ENCODE measurements at regions not wholly inside any gene's neighbourhood (a gene's known extent, or its start where the extent isn't known, plus 50 kb on each side); places are given as distances from the start of the nearest gene placed in this dataset.

DNA sequence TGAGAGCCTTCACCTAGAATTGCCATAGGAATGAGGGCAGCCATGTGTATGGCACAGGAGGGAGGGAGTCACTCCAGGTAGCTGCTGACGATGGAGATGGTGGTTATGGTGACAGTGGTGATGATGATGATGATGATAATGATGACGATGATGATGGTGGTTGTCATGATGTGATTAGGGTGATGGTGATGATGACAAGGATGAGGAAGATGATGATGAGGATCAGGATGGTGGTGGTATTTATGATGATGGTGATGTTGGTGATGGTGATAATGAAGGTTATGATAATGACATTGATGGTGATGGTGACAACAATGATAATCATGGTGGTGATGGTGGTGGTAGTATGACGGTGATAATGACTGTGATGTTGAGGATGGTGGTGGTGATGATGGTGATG lies 1130.5 kb downstream of the BRD1 start:
- TF ChIP-seq, protein P1, sequence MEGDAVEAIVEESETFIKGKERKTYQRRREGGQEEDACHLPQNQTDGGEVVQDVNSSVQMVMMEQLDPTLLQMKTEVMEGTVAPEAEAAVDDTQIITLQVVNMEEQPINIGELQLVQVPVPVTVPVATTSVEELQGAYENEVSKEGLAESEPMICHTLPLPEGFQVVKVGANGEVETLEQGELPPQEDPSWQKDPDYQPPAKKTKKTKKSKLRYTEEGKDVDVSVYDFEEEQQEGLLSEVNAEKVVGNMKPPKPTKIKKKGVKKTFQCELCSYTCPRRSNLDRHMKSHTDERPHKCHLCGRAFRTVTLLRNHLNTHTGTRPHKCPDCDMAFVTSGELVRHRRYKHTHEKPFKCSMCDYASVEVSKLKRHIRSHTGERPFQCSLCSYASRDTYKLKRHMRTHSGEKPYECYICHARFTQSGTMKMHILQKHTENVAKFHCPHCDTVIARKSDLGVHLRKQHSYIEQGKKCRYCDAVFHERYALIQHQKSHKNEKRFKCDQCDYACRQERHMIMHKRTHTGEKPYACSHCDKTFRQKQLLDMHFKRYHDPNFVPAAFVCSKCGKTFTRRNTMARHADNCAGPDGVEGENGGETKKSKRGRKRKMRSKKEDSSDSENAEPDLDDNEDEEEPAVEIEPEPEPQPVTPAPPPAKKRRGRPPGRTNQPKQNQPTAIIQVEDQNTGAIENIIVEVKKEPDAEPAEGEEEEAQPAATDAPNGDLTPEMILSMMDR (IDR thresholded peaks at IDR 0.05; ENCODE audit: low read depth, low read length, missing control alignments), result no peak
- DNase-seq (ENCODE audit: extremely low read depth, low read depth), result no peak
- H3K4me3 ChIP-seq (replicated peaks; ENCODE audit: low read depth, low read length), result no peak overlapping the region

DNA sequence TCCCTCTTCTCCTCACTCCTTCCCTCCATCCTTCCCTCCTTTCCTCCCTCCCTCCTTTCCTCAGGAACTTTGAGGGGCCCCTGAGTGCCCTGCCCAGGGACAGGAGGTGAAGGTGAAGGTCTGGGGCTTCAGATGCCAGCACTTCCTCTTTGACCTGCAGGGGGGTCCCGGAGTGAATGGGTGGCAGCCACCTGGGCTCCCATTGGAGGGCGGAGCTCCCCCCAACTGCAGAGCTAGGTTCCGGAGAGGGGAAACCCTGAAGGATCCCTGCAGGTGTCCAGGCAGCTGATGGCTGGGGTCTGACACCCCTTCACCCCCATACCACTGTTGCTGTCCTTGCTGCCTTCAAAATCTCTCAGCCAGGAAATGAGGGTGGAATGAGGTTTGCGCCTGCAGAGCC lies 1131.3 kb downstream of the BRD1 start:
- no peak overlapping the region for H3K4me3 ChIP-seq (replicated peaks; ENCODE audit: low read depth, low read length)
- TF ChIP-seq, protein P1 (IDR thresholded peaks at IDR 0.05; ENCODE audit: low read depth, low read length, missing control alignments), result no peak

DNA sequence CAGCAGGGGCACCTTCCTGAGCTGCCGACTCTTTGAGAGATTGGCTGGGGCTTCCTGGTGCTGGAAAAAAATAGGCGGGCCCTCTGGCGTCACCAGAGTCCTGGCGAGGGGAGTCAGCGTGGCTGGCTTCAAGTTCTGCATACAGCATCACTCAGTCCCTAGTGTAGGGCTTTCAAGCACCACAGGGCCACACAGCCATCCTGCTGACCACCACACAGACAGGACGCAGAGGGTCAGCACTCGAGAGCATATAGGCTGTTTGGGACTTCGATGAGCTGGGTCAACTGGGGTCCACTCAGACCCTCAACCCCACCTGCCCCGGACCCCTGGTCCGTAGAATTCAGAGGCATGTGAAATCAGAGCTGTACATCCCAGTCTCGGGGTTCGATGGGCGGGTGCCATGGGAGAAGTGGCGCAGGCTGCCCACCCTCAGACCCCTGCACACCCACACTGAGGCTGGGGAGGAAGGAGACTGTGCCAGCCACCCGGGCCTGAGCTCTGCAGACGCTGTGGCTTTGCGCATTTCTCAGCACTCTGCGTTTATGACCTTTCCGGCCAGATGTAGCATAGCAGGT lies 1131.9 kb downstream of the BRD1 start:
- TF ChIP-seq, protein P1 (IDR thresholded peaks at IDR 0.05; ENCODE audit: low read depth, low read length, missing control alignments), result no peak

More for the DNA sequence above, 1131.3 kb downstream of the BRD1 start:
- DNase-seq (ENCODE audit: extremely low read depth, low read depth), result no peak

DNA sequence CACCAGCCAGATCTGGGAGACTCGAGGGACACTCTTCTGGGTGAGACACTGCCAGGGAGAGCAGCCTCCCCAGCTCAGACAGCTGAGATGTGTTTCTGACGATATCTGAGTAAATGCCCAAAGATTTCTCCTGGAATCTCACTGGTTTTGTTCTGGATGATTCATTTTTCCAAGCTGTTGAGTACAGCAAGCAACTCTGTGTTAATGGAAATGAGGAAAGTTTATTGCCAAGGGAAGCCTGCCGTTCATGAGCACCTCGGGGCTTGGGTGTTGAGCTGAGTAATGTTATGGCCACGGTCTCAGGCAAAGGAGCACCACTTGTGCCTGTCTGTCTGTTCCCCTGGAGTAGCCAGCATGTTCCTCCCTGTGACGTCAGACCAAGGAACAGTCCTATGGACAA lies 1132.4 kb downstream of the BRD1 start:
- DNase-seq (ENCODE audit: extremely low read depth, low read depth), result no peak
- no peak overlapping the region for H3K4me3 ChIP-seq (replicated peaks; ENCODE audit: low read depth, low read length)
- TF ChIP-seq, protein P1 (IDR thresholded peaks at IDR 0.05; ENCODE audit: low read depth, low read length, missing control alignments), result no peak

More for the DNA sequence above, 1131.9 kb downstream of the BRD1 start:
- no peak for DNase-seq (ENCODE audit: extremely low read depth, low read depth)
- H3K4me3 ChIP-seq (replicated peaks; ENCODE audit: low read depth, low read length), result no peak overlapping the region

DNA sequence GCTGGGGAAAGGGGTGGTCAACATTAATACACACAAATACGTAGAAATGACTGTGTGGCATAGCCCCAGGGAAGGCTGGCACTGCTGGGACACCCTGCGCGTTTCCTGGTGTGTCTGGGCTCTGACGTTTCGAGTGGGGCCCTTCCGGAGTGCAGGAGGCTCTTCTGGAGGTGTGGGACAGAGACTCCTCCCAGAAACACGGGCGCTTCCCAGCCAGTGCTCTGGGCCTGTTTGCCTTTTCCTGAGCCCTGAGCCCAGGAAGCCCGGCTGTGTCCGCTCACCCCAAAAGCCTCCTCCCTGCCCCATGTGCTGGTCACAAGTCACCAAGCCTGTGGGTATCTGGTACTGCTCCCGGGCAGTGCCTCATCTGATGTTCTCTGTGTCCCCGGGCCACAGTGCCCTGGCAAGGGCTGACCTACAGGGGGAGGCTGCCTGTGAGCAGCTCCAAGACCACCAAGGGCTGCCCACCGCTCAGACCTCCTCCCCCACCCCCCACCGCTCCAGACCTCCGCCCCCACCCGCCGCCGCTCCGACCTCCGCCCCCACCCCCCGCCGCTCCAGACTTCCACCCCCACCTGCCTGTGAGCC lies 1133.3 kb downstream of the BRD1 start:
- no peak for DNase-seq (ENCODE audit: extremely low read depth, low read depth)
- TF ChIP-seq, protein P1 (IDR thresholded peaks at IDR 0.05; ENCODE audit: low read depth, low read length, missing control alignments), result no peak
- no peak overlapping the region for H3K4me3 ChIP-seq (replicated peaks; ENCODE audit: low read depth, low read length)

DNA sequence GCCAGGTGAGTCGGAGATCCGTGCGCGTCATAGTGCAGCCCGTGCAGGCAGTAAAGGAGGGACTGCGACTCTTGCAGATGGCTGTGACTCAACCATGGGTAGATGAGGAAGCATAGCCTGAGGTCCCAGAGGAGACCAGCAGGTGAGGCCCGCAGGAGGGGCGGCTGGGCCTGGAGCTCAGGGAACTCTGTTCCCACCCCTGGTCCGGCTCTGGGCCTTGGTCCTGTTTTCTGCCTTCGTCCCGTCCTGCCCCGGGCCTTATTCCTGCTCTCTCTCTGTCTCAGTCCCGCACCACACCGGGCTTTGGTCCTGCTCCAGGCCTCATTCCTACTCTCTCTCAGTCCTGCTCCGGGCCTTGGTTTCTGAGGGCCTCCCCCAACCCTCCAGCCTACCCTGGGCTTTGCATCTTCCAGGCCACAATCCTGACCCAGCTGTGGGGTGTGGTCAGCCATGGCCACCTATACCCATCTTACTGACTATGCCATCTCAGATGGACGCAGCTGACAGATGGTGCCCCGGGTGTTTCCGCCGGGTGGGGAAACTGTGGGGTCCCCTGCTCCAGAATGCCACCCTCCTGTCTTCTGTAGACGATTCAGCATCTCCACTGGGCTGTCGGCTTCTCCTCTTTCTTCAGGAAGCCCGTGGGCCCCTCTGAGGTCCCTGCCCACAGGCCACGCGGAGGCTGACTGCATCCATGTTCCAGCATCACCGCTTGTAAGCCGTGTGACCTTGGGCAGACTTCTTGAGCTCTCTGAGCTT lies 1134.1 kb downstream of the BRD1 start:
- TF ChIP-seq, protein P1 (IDR thresholded peaks at IDR 0.05; ENCODE audit: low read depth, low read length, missing control alignments), result no peak
- no peak overlapping the region for H3K4me3 ChIP-seq (replicated peaks; ENCODE audit: low read depth, low read length)
- no peak for DNase-seq (ENCODE audit: extremely low read depth, low read depth)
